ENCODE measurements at regions not wholly inside any gene's neighbourhood (a gene's known extent, or its start where the extent isn't known, plus 50 kb on each side); places are given as distances from the start of the nearest gene placed in this dataset.
"Not testable (repeated sequence)": the region's sequence is repeated elsewhere in the genome, so short reads cannot be mapped to it uniquely, and the experiment has no call there.

- not testable (repeated sequence) for H3K27ac ChIP-seq (ENCODE audit: low read depth, low read length); H3K36me3 ChIP-seq (ENCODE audit: control insufficient read depth in 5 of 5, insufficient read depth in 5 of 5, low read length in 5 of 5); H3K4me3 ChIP-seq (ENCODE audit: low read depth in 1 of 5, low read length in 5 of 5); H3K9ac ChIP-seq (ENCODE audit: low read length in 5 of 5); H3K9me3 ChIP-seq (ENCODE audit: control insufficient read depth in 5 of 5, low read length in 5 of 5); H3K27me3 ChIP-seq (ENCODE audit: control insufficient read depth in 5 of 5, insufficient read depth in 4 of 5, low read length in 5 of 5); H3K4me1 ChIP-seq (ENCODE audit: control insufficient read depth in 5 of 5, insufficient read depth in 5 of 5, low read length in 5 of 5)
Observed at GRCh38 chr7:76202-76601, 116.2 kb upstream of the FAM20C start.

- not testable (repeated sequence) for H3K27me3 ChIP-seq (ENCODE audit: control insufficient read depth in 5 of 5, insufficient read depth in 4 of 5, low read length in 5 of 5); H3K4me3 ChIP-seq (ENCODE audit: low read depth in 1 of 5, low read length in 5 of 5); H3K27ac ChIP-seq (ENCODE audit: low read depth, low read length); H3K9ac ChIP-seq (ENCODE audit: low read length in 5 of 5); H3K9me3 ChIP-seq (ENCODE audit: control insufficient read depth in 5 of 5, low read length in 5 of 5); H3K36me3 ChIP-seq (ENCODE audit: control insufficient read depth in 5 of 5, insufficient read depth in 5 of 5, low read length in 5 of 5)
- H3K4me1 ChIP-seq (ENCODE audit: control insufficient read depth in 5 of 5, insufficient read depth in 5 of 5, low read length in 5 of 5), result peaks cover 0 to 10% (median 2%) of the 10 kb centered on the region in 5 donors
Observed at GRCh38 chr7:76829-77395, 115.5 kb upstream of the FAM20C start.

GRCh38 chr7:78862-79261 lies 113.5 kb upstream of the FAM20C start:
- not testable (repeated sequence) for H3K9me3 ChIP-seq (ENCODE audit: control insufficient read depth in 5 of 5, low read length in 5 of 5); H3K36me3 ChIP-seq (ENCODE audit: control insufficient read depth in 5 of 5, insufficient read depth in 5 of 5, low read length in 5 of 5); H3K27ac ChIP-seq (ENCODE audit: low read depth, low read length); H3K27me3 ChIP-seq (ENCODE audit: control insufficient read depth in 5 of 5, insufficient read depth in 4 of 5, low read length in 5 of 5); H3K4me3 ChIP-seq (ENCODE audit: low read depth in 1 of 5, low read length in 5 of 5); H3K9ac ChIP-seq (ENCODE audit: low read length in 5 of 5)
- H3K4me1 ChIP-seq (ENCODE audit: control insufficient read depth in 5 of 5, insufficient read depth in 5 of 5, low read length in 5 of 5), result peaks cover 2 to 19% (median 11%) of the 10 kb centered on the region in 5 donors

- not testable (repeated sequence) for H3K36me3 ChIP-seq (ENCODE audit: control insufficient read depth in 5 of 5, insufficient read depth in 5 of 5, low read length in 5 of 5); H3K27ac ChIP-seq (ENCODE audit: low read depth, low read length); H3K27me3 ChIP-seq (ENCODE audit: control insufficient read depth in 5 of 5, insufficient read depth in 4 of 5, low read length in 5 of 5); H3K4me3 ChIP-seq (ENCODE audit: low read depth in 1 of 5, low read length in 5 of 5); H3K9me3 ChIP-seq (ENCODE audit: control insufficient read depth in 5 of 5, low read length in 5 of 5); H3K9ac ChIP-seq (ENCODE audit: low read length in 5 of 5)
- H3K4me1 ChIP-seq (ENCODE audit: control insufficient read depth in 5 of 5, insufficient read depth in 5 of 5, low read length in 5 of 5), result peaks cover 2 to 22% (median 17%) of the 10 kb centered on the region in 5 donors
Observed at GRCh38 chr7:79400-80055, 112.8 kb upstream of the FAM20C start.

DNA sequence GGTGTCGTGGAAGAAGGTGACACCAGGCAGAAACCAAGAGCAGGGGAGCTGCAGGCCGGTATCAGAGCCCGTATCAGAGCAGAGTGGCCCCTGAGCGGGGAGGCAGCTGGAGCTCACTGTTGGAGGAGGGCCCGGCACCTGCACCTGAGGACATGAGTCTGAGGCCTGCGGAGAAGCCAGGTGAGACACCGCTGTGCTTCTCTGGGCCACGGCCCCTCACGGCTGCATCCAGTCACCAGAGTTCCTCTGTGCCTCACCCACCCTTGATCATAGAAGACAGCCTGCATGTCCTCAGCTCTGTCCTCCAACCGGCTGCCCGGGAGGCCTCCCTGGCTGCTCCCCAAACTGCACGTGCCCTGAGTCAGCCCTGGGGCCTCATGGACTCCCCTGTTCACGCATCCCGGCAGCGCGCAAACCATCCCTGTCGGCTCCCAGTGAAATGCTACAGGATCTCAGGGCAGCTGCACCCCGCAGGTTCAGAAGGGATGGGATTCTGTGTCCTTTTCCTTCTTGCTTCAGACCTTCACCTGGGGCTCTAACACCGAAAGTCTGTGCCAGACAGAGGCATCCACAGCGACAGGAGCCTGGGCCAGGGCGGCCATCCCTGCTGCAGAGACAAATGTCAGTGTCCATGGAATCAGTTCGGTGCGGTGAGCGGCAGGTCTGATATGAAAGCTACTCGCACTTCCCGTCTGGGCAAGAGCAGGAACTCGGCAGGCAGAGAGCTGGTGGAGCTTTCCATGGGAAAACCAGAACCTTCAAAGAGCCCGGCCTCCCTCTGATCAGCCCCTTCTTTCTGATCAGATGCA lies 111.9 kb upstream of the FAM20C start:
- H3K36me3 ChIP-seq (ENCODE audit: control insufficient read depth in 5 of 5, insufficient read depth in 5 of 5, low read length in 5 of 5), result no peaks in the 10 kb centered on the region
- no peak overlapping the region for H3K9ac ChIP-seq (ENCODE audit: low read length in 5 of 5)
- peaks cover 2 to 22% (median 19%) of the 10 kb centered on the region in 5 donors for H3K4me1 ChIP-seq (ENCODE audit: control insufficient read depth in 5 of 5, insufficient read depth in 5 of 5, low read length in 5 of 5)
- H3K4me3 ChIP-seq (ENCODE audit: low read depth in 1 of 5, low read length in 5 of 5), result no peak overlapping the region
- H3K9me3 ChIP-seq (ENCODE audit: control insufficient read depth in 5 of 5, low read length in 5 of 5), result no peaks in the 10 kb centered on the region
- H3K27me3 ChIP-seq (ENCODE audit: control insufficient read depth in 5 of 5, insufficient read depth in 4 of 5, low read length in 5 of 5), result peaks cover 0 to 4% (median 0%) of the 10 kb centered on the region in 5 donors
- no peak overlapping the region for H3K27ac ChIP-seq (ENCODE audit: low read depth, low read length)

GRCh38 chr7:81068-81925 lies 111.1 kb upstream of the FAM20C start:
- Histone ChIP-seq H3K4me1 (ENCODE audit: control insufficient read depth in 5 of 5, insufficient read depth in 5 of 5, low read length in 5 of 5) (peaks cover 2 to 24% (median 19%) of the 10 kb centered on the region in 5 donors), H3K4me3 (ENCODE audit: low read depth in 1 of 5, low read length in 5 of 5) (no peak overlapping the region), H3K27ac (ENCODE audit: low read depth, low read length) (no peak overlapping the region), H3K9me3 (ENCODE audit: control insufficient read depth in 5 of 5, low read length in 5 of 5) (no peaks in the 10 kb centered on the region), H3K9ac (ENCODE audit: low read length in 5 of 5) (no peak overlapping the region), H3K27me3 (ENCODE audit: control insufficient read depth in 5 of 5, insufficient read depth in 4 of 5, low read length in 5 of 5) (peaks cover 0 to 4% (median 0%) of the 10 kb centered on the region in 5 donors), H3K36me3 (ENCODE audit: control insufficient read depth in 5 of 5, insufficient read depth in 5 of 5, low read length in 5 of 5) (no peaks in the 10 kb centered on the region)

GRCh38 chr7:81926-82756 lies 110.2 kb upstream of the FAM20C start:
- H3K27me3 ChIP-seq (ENCODE audit: control insufficient read depth in 5 of 5, insufficient read depth in 4 of 5, low read length in 5 of 5), result peaks cover 0 to 4% (median 0%) of the 10 kb centered on the region in 5 donors

GRCh38 chr7:82757-83155 lies 109.6 kb upstream of the FAM20C start:
- Histone ChIP-seq H3K4me3 (ENCODE audit: low read depth in 1 of 5, low read length in 5 of 5) (no peak overlapping the region), H3K9ac (ENCODE audit: low read length in 5 of 5) (no peak overlapping the region), H3K9me3 (ENCODE audit: control insufficient read depth in 5 of 5, low read length in 5 of 5) (no peaks in the 10 kb centered on the region), H3K27ac (ENCODE audit: low read depth, low read length) (no peak overlapping the region), H3K36me3 (ENCODE audit: control insufficient read depth in 5 of 5, insufficient read depth in 5 of 5, low read length in 5 of 5) (no peaks in the 10 kb centered on the region), H3K4me1 (ENCODE audit: control insufficient read depth in 5 of 5, insufficient read depth in 5 of 5, low read length in 5 of 5) (peaks cover 2 to 24% (median 19%) of the 10 kb centered on the region in 5 donors), H3K27me3 (ENCODE audit: control insufficient read depth in 5 of 5, insufficient read depth in 4 of 5, low read length in 5 of 5) (peaks cover 0 to 4% (median 0%) of the 10 kb centered on the region in 5 donors)

More at GRCh38 chr7:81926-82756, 110.2 kb upstream of the FAM20C start:
- Histone ChIP-seq H3K27ac (ENCODE audit: low read depth, low read length) (no peak overlapping the region), H3K9me3 (ENCODE audit: control insufficient read depth in 5 of 5, low read length in 5 of 5) (no peaks in the 10 kb centered on the region), H3K4me3 (ENCODE audit: low read depth in 1 of 5, low read length in 5 of 5) (no peak overlapping the region), H3K9ac (ENCODE audit: low read length in 5 of 5) (no peak overlapping the region), H3K36me3 (ENCODE audit: control insufficient read depth in 5 of 5, insufficient read depth in 5 of 5, low read length in 5 of 5) (no peaks in the 10 kb centered on the region), H3K4me1 (ENCODE audit: control insufficient read depth in 5 of 5, insufficient read depth in 5 of 5, low read length in 5 of 5) (peaks cover 2 to 24% (median 19%) of the 10 kb centered on the region in 5 donors)

DNA sequence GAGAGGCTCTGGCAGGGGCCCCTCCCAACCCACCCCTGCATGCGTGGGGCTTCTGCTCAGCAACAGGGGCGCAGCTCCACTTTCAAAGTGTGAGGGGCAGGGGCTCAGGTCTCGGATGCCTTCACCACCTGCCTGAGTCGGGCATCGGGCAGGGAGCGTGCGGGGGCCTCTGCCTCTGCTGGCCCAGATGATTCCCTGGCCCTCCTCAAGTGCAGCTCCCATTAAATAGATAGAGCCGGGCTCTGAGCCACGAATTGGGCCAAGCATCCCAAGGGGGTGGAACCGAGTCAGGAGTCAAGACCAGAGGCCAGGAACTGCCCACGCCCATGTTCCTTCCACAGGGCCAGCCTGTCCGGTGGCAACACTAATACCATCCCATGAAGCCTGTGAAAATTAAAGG lies 108.9 kb upstream of the FAM20C start:
- no peak overlapping the region for H3K4me3 ChIP-seq (ENCODE audit: low read depth in 1 of 5, low read length in 5 of 5)
- no peaks in the 10 kb centered on the region for H3K9me3 ChIP-seq (ENCODE audit: control insufficient read depth in 5 of 5, low read length in 5 of 5)
- no peak overlapping the region for H3K9ac ChIP-seq (ENCODE audit: low read length in 5 of 5)
- H3K4me1 ChIP-seq (ENCODE audit: control insufficient read depth in 5 of 5, insufficient read depth in 5 of 5, low read length in 5 of 5), result peaks cover 2 to 26% (median 19%) of the 10 kb centered on the region in 5 donors
- no peak overlapping the region for H3K27ac ChIP-seq (ENCODE audit: low read depth, low read length)
- no peaks in the 10 kb centered on the region for H3K36me3 ChIP-seq (ENCODE audit: control insufficient read depth in 5 of 5, insufficient read depth in 5 of 5, low read length in 5 of 5)
- peaks cover 0 to 4% (median 0%) of the 10 kb centered on the region in 5 donors for H3K27me3 ChIP-seq (ENCODE audit: control insufficient read depth in 5 of 5, insufficient read depth in 4 of 5, low read length in 5 of 5)

Data from subcutaneous abdominal adipose tissue (tissue), 5 donors.